Body of pancreas (tissue), 4 donors: ENCODE measurements at regions not wholly inside any gene's neighbourhood (a gene's known extent, or its start where the extent isn't known, plus 50 kb on each side); places are given as distances from the start of the nearest gene placed in this dataset.

ENCODE experiments used
- CTCF ChIP-seq, 7 experiments: fragments of 450-650 bp in 4 of 7; fragments of 200-600 bp in 3 of 7; sonication (generic) in 3 of 7; IDR thresholded peaks; one replicate each; pipeline ENCODE4 v1.5.1; 2016 to 2019; ENCODE audit warnings: antibody characterized with exemption in 7 of 7
- POLR2A ChIP-seq, 3 donors: fragments of 450-650 bp; IDR thresholded peaks; one replicate each; pipeline ENCODE4 v1.6.1; 2016; ENCODE audit warnings: antibody characterized with exemption in 3 of 3, mild to moderate bottlenecking in 2 of 3

- TF ChIP-seq CTCF (IDR thresholded peaks at IDR 0.05) (peak in 2 of 7 experiments; percentile 6 to 10), POLR2A (IDR thresholded peaks at IDR 0.05) (no peak)
These were observed 61.2 kb upstream of the RAB27B start for GRCh38 chr18:54767098-54767497.
